ENCODE measurements at regions not wholly inside any gene's neighbourhood (a gene's known extent, or its start where the extent isn't known, plus 50 kb on each side); places are given as distances from the start of the nearest gene placed in this dataset.
A peak's percentile ranks its signal among the peaks of the same experiment; 100 is the strongest.

- DNase-seq, result no peak
- in situ Hi-C loops (cut with MboI; ENCODE audit: low pct_unique_long_range_greater_than_20kb, low sequenced_read_pairs), result no loop called here
Observed at GRCh38 chr6:147099974-147100373, 104.2 kb upstream of the STXBP5 start.

GRCh38 chr6:147103007-147103406 lies 101.2 kb upstream of the STXBP5 start:
- in situ Hi-C loops (cut with MboI; ENCODE audit: low pct_unique_long_range_greater_than_20kb, low sequenced_read_pairs), result no loop called here
- no peak for DNase-seq

GRCh38 chr6:147103694-147104093 lies 100.5 kb upstream of the STXBP5 start:
- in situ Hi-C loops (cut with MboI; ENCODE audit: low pct_unique_long_range_greater_than_20kb, low sequenced_read_pairs), result no loop called here

GRCh38 chr6:147105786-147106185 lies 98.4 kb upstream of the STXBP5 start:
- no peak for DNase-seq
- in situ Hi-C loops (cut with MboI; ENCODE audit: low pct_unique_long_range_greater_than_20kb, low sequenced_read_pairs), result no loop called here

More at GRCh38 chr6:147103694-147104093, 100.5 kb upstream of the STXBP5 start:
- peak; percentile 47 for DNase-seq

- in situ Hi-C loops (cut with MboI; ENCODE audit: low pct_unique_long_range_greater_than_20kb, low sequenced_read_pairs), result no loop called here
- DNase-seq, result no peak
Observed at GRCh38 chr6:147106759-147107401, 97.3 kb upstream of the STXBP5 start.

GRCh38 chr6:147108259-147108910 lies 95.8 kb upstream of the STXBP5 start:
- in situ Hi-C loops (cut with MboI; ENCODE audit: low pct_unique_long_range_greater_than_20kb, low sequenced_read_pairs), result no loop called here
- no peak for DNase-seq

- in situ Hi-C loops (cut with MboI; ENCODE audit: low pct_unique_long_range_greater_than_20kb, low sequenced_read_pairs), result no loop called here
- no peak for DNase-seq
Observed at GRCh38 chr6:147109707-147110106, 94.5 kb upstream of the STXBP5 start.

GRCh38 chr6:147116056-147116455 lies 88.2 kb upstream of the STXBP5 start:
- DNase-seq, result no peak
- in situ Hi-C loops (cut with MboI; ENCODE audit: low pct_unique_long_range_greater_than_20kb, low sequenced_read_pairs), result no loop called here

GRCh38 chr6:147117011-147117410 lies 87.2 kb upstream of the STXBP5 start:
- in situ Hi-C loops (cut with MboI; ENCODE audit: low pct_unique_long_range_greater_than_20kb, low sequenced_read_pairs), result no loop called here
- DNase-seq, result no peak

GRCh38 chr6:147117580-147117979 lies 86.6 kb upstream of the STXBP5 start:
- no peak for DNase-seq
- in situ Hi-C loops (cut with MboI; ENCODE audit: low pct_unique_long_range_greater_than_20kb, low sequenced_read_pairs), result no loop called here

- in situ Hi-C loops (cut with MboI; ENCODE audit: low pct_unique_long_range_greater_than_20kb, low sequenced_read_pairs), result no loop called here
- DNase-seq, result no peak
Observed at GRCh38 chr6:147119310-147119709, 84.9 kb upstream of the STXBP5 start.

- in situ Hi-C loops (cut with MboI; ENCODE audit: low pct_unique_long_range_greater_than_20kb, low sequenced_read_pairs), result no loop called here
- no peak for DNase-seq
Observed at GRCh38 chr6:147122823-147123222, 81.4 kb upstream of the STXBP5 start.

- in situ Hi-C loops (cut with MboI; ENCODE audit: low pct_unique_long_range_greater_than_20kb, low sequenced_read_pairs), result no loop called here
- no peak for DNase-seq
Observed at GRCh38 chr6:147126618-147127022, 77.6 kb upstream of the STXBP5 start.

GRCh38 chr6:147127587-147127986 lies 76.6 kb upstream of the STXBP5 start:
- in situ Hi-C loops (cut with MboI; ENCODE audit: low pct_unique_long_range_greater_than_20kb, low sequenced_read_pairs), result no loop called here
- DNase-seq, result no peak

- no peak for DNase-seq
- in situ Hi-C loops (cut with MboI; ENCODE audit: low pct_unique_long_range_greater_than_20kb, low sequenced_read_pairs), result no loop called here
Observed at GRCh38 chr6:147128056-147128455, 76.2 kb upstream of the STXBP5 start.

GRCh38 chr6:147131532-147132128 lies 72.6 kb upstream of the STXBP5 start:
- DNase-seq, result no peak
- in situ Hi-C loops (cut with MboI; ENCODE audit: low pct_unique_long_range_greater_than_20kb, low sequenced_read_pairs), result no loop called here

- in situ Hi-C loops (cut with MboI; ENCODE audit: low pct_unique_long_range_greater_than_20kb, low sequenced_read_pairs), result no loop called here
- no peak for DNase-seq
Observed at GRCh38 chr6:147132889-147133288, 71.3 kb upstream of the STXBP5 start.

GRCh38 chr6:147133669-147134068 lies 70.5 kb upstream of the STXBP5 start:
- DNase-seq, result no peak
- in situ Hi-C loops (cut with MboI; ENCODE audit: low pct_unique_long_range_greater_than_20kb, low sequenced_read_pairs), result no loop called here

GRCh38 chr6:147135211-147135681 lies 69.0 kb upstream of the STXBP5 start:
- peak; percentile 57 for DNase-seq
- in situ Hi-C loops (cut with MboI; ENCODE audit: low pct_unique_long_range_greater_than_20kb, low sequenced_read_pairs), result no loop called here

GRCh38 chr6:147136057-147136456 lies 68.2 kb upstream of the STXBP5 start:
- in situ Hi-C loops (cut with MboI; ENCODE audit: low pct_unique_long_range_greater_than_20kb, low sequenced_read_pairs), result no loop called here
- no peak for DNase-seq
